Transverse colon (tissue), 4 donors: ENCODE measurements at regions not wholly inside any gene's neighbourhood (a gene's known extent, or its start where the extent isn't known, plus 50 kb on each side); places are given as distances from the start of the nearest gene placed in this dataset.

Experiments
- POLR2AphosphoS5 ChIP-seq, 3 donors: sonication (generic); formaldehyde crosslinking; IDR thresholded peaks; one replicate each; pipeline ENCODE4 v1.6.1; 2016; ENCODE audit warnings: antibody characterized with exemption in 3 of 3
- TF ChIP-seq, protein P1 (sequence below), 5 experiments: fragments of 200-600 bp in 3 of 5; fragments of 450-650 bp in 2 of 5; sonication (generic) in 3 of 5; IDR thresholded peaks; 1 replicate in 2 of 5; 2 replicates in 3 of 5; pipeline ENCODE4 v1.5.1; 2016 to 2017; ENCODE audit warnings: antibody characterized with exemption in 5 of 5, inconsistent platforms in 3 of 5, mild to moderate bottlenecking in 2 of 5, moderate library complexity in 1 of 5

DNA sequence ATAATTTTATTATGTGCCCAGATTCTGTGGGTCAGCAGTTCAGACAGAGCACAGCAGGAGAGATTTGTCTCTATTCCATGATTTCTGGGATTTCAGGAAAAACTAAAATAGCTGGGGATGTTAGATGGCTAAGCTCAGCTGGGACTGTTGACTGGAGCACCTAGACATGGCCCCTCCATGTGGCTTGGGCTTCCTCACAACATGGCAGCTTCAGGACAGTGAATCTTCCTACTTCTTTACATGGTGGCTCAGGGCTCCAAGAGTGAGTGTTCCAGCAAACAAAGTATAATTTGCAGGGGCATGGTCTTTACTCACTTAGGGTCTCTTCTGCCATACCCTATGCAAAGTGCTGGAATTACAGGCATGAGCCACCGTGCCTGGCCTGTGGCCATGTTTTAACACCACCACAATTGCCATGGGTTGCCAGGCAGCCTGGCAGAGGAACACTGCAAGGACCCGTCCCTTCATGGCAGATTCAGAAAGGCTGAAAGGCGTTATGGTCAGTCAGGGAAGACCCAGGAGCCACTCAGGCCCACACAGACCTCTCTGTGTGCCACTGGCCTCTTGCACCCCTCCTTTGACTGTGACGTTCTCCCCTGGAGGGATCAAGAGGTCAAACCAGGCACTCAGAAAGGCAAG is 50.8 kb upstream of the ZMIZ1 start:
- TF ChIP-seq POLR2AphosphoS5 (IDR thresholded peaks at IDR 0.05), result no peak
- TF ChIP-seq, protein P1, sequence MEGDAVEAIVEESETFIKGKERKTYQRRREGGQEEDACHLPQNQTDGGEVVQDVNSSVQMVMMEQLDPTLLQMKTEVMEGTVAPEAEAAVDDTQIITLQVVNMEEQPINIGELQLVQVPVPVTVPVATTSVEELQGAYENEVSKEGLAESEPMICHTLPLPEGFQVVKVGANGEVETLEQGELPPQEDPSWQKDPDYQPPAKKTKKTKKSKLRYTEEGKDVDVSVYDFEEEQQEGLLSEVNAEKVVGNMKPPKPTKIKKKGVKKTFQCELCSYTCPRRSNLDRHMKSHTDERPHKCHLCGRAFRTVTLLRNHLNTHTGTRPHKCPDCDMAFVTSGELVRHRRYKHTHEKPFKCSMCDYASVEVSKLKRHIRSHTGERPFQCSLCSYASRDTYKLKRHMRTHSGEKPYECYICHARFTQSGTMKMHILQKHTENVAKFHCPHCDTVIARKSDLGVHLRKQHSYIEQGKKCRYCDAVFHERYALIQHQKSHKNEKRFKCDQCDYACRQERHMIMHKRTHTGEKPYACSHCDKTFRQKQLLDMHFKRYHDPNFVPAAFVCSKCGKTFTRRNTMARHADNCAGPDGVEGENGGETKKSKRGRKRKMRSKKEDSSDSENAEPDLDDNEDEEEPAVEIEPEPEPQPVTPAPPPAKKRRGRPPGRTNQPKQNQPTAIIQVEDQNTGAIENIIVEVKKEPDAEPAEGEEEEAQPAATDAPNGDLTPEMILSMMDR (IDR thresholded peaks at IDR 0.05), result no peak
